Fibroblast of lung (primary cell): ENCODE measurements at regions not wholly inside any gene's neighbourhood (a gene's known extent, or its start where the extent isn't known, plus 50 kb on each side); places are given as distances from the start of the nearest gene placed in this dataset.

Source experiments
- EZH2 ChIP-seq: IDR thresholded peaks from 2 replicates; pipeline ENCODE4 v1.5.1; 2012; ENCODE audit warnings: low read length, control low read depth, mild to moderate bottlenecking; ENCODE audit errors: missing control alignments
- TF ChIP-seq, protein P1 (sequence below), 2 donors: IDR thresholded peaks in 1 of 2; conservative IDR thresholded peaks in 1 of 2; 1 replicate in 1 of 2; 2 replicates in 1 of 2; pipeline ENCODE4 v1.5.1; 2011 to 2012; ENCODE audit warnings: low read length in 2 of 2, control low read depth in 1 of 2, inconsistent platforms in 1 of 2, low read depth in 1 of 2, mild to moderate bottlenecking in 1 of 2

DNA sequence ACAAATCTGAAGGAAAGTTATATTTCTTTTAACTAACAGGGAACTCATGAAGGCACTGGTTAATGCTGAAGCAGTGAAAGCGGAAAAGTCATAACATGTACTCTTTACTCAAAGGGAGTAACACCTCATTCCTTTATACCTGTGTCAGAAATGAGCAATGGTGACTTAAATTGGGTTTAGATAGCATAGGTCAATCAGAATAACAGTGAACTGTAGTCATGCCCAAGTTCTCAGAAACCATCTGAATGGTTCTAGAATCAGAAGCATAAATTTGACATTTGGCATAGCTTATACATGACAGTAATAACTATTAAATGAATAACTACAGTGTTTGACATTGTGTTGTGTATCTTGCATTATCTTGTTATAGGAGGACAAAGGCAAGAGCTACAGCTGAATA, 382.0 kb downstream of the NUF2 start:
- TF ChIP-seq, protein P1, sequence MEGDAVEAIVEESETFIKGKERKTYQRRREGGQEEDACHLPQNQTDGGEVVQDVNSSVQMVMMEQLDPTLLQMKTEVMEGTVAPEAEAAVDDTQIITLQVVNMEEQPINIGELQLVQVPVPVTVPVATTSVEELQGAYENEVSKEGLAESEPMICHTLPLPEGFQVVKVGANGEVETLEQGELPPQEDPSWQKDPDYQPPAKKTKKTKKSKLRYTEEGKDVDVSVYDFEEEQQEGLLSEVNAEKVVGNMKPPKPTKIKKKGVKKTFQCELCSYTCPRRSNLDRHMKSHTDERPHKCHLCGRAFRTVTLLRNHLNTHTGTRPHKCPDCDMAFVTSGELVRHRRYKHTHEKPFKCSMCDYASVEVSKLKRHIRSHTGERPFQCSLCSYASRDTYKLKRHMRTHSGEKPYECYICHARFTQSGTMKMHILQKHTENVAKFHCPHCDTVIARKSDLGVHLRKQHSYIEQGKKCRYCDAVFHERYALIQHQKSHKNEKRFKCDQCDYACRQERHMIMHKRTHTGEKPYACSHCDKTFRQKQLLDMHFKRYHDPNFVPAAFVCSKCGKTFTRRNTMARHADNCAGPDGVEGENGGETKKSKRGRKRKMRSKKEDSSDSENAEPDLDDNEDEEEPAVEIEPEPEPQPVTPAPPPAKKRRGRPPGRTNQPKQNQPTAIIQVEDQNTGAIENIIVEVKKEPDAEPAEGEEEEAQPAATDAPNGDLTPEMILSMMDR (conservative IDR thresholded peaks at IDR 0.05 in 1 of 2, IDR thresholded peaks at IDR 0.05 in 1 of 2; ENCODE audit: low read depth in 1 of 2, low read length in 2 of 2): no peak
- TF ChIP-seq EZH2: no peak
